SK-N-SH (cell line): ENCODE measurements at regions not wholly inside any gene's neighbourhood (a gene's known extent, or its start where the extent isn't known, plus 50 kb on each side); places are given as distances from the start of the nearest gene placed in this dataset.

Source experiments
- CTCF ChIA-PET: fragments of 300-600, 350-600 bp; formaldehyde crosslinking; extraction: SDS; loops from one replicate; lab custom pipeline; 2021; lab: Yijun Ruan, JAX
- POLR2A ChIA-PET: fragments of 350-600 bp; sonication (Branson Sonifier 250); formaldehyde crosslinking; extraction: SDS; loops from one replicate; lab custom pipeline; 2020; ENCODE audit warnings: antibody characterized with exemption, inconsistent platforms; lab: Yijun Ruan, JAX
- DNase-seq: peaks from one replicate; pipeline ENCODE4 v3.0.0; 2012
- H2AFZ ChIP-seq: fragments of 200-600 bp; sonication (generic); 2 replicates; pipeline ENCODE4 v1.8.1; 2016; ENCODE audit warnings: antibody characterized with exemption, mild to moderate bottlenecking, low read depth
- H3F3A ChIP-seq: fragments of 200-600 bp; sonication (generic); replicated peaks from 2 replicates; pipeline ENCODE3; 2016; ENCODE audit warnings: antibody characterized with exemption, mild to moderate bottlenecking; ENCODE audit not compliant: insufficient read depth
- H3K27ac ChIP-seq, 2 experiments: fragments of 200-500 bp in 1 of 2; fragments of 200-600 bp in 1 of 2; sonication (Bioruptor generic) in 1 of 2; sonication (generic), shearing (Covaris generic) in 1 of 2; 2 replicates each; pipeline versions ENCODE4 v1.5.1 to v1.6.1; 2014 to 2016; ENCODE audit warnings: low read depth in 2 of 2, inconsistent platforms in 1 of 2, low read length in 1 of 2, mild to moderate bottlenecking in 1 of 2, mixed read lengths in 1 of 2
- H3K27me3 ChIP-seq: fragments of 200-600 bp; sonication (generic), shearing (Covaris generic); 2 replicates; pipeline ENCODE4 v1.6.1; 2016; ENCODE audit warnings: mixed run types; ENCODE audit not compliant: insufficient read depth
- H3K36me3 ChIP-seq, 2 experiments: fragments of 200-500 bp in 1 of 2; fragments of 200-600 bp in 1 of 2; sonication (Bioruptor generic) in 1 of 2; sonication (generic) in 1 of 2; replicated peaks in 1 of 2; 2 replicates each; pipeline versions ENCODE3 to v1.5.1; 2014 to 2016; ENCODE audit warnings: low read length in 1 of 2, mild to moderate bottlenecking in 1 of 2; ENCODE audit not compliant: insufficient read depth in 2 of 2, control insufficient read depth in 1 of 2
- H3K4me1 ChIP-seq, 2 experiments: fragments of 200-500 bp in 1 of 2; fragments of 200-600 bp in 1 of 2; sonication (Bioruptor generic) in 1 of 2; sonication (generic), shearing (Covaris generic) in 1 of 2; 2 replicates each; pipeline versions ENCODE4 v1.5.1 to v1.6.1; 2014 to 2016; ENCODE audit warnings: low read depth in 1 of 2, low read length in 1 of 2, mixed run types in 1 of 2; ENCODE audit not compliant: insufficient read depth in 2 of 2, control insufficient read depth in 1 of 2
- H3K4me2 ChIP-seq: fragments of 200-600 bp; sonication (generic), shearing (Covaris generic); 2 replicates; pipeline ENCODE4 v1.6.1; 2017; ENCODE audit warnings: mixed run types
- H3K4me3 ChIP-seq, 2 experiments: fragments of 200-500 bp in 1 of 2; fragments of 200-600 bp in 1 of 2; sonication (Bioruptor generic) in 1 of 2; sonication (generic), shearing (Covaris generic) in 1 of 2; 2 replicates each; pipeline versions ENCODE4 v1.5.1 to v1.8.1; 2014 to 2016; ENCODE audit warnings: low read depth in 2 of 2, inconsistent platforms in 1 of 2, low read length in 1 of 2, mild to moderate bottlenecking in 1 of 2, mixed read lengths in 1 of 2, moderate library complexity in 1 of 2
- H3K79me2 ChIP-seq: fragments of 200-600 bp; sonication (generic); 2 replicates; pipeline ENCODE4 v1.8.1; 2017; ENCODE audit warnings: mild to moderate bottlenecking; ENCODE audit not compliant: insufficient read depth
- H3K9ac ChIP-seq: fragments of 200-600 bp; sonication (generic); 2 replicates; pipeline ENCODE4 v1.6.1; 2017; ENCODE audit warnings: mixed run types
- H3K9me2 ChIP-seq: fragments of 200-600 bp; sonication (generic); 2 replicates; pipeline ENCODE4 v1.6.1; 2017; ENCODE audit warnings: mixed run types
- H3K9me3 ChIP-seq: fragments of 200-600 bp; sonication (generic); 2 replicates; pipeline ENCODE4 v1.6.1; 2017; ENCODE audit warnings: mixed run types, mild to moderate bottlenecking, moderate library complexity
- H4K20me1 ChIP-seq: fragments of 200-600 bp; sonication (generic); 2 replicates; pipeline ENCODE4 v1.6.1; 2017; ENCODE audit warnings: mild to moderate bottlenecking, mixed run types; ENCODE audit not compliant: insufficient read depth
- ELF1 ChIP-seq: IDR thresholded peaks from 2 replicates; pipeline ENCODE4 v1.4.0; 2012
- EP300 ChIP-seq, 2 experiments: IDR thresholded peaks; 2 replicates each; pipeline versions ENCODE4 v1.4.0 to v1.6.1; 2012; ENCODE audit warnings: borderline replicate concordance in 1 of 2, low read depth in 1 of 2, low read length in 1 of 2
- EZH2phosphoT487 ChIP-seq: fragments of 200-600 bp; sonication (generic); IDR thresholded peaks from 2 replicates; pipeline ENCODE4 v1.6.1; 2017; ENCODE audit warnings: low read depth, mixed run types, mild to moderate bottlenecking, antibody characterized with exemption, moderate library complexity, borderline replicate concordance
- FOSL2 ChIP-seq: IDR thresholded peaks from 2 replicates; pipeline ENCODE4 v1.4.0; 2012; ENCODE audit warnings: low read depth, mild to moderate bottlenecking, moderate library complexity, borderline replicate concordance
- FOXJ3 ChIP-seq: sonication (generic); formaldehyde crosslinking; IDR thresholded peaks from 2 replicates; pipeline ENCODE4 v1.5.1; 2020; ENCODE audit warnings: mild to moderate bottlenecking, missing genetic modification reagents
- GABPA ChIP-seq: IDR thresholded peaks from 2 replicates; pipeline ENCODE4 v1.4.0; 2012; ENCODE audit warnings: low read depth, mild to moderate bottlenecking
- GATA2 ChIP-seq: sonication (generic); formaldehyde crosslinking; IDR thresholded peaks from 2 replicates; pipeline ENCODE4 v1.5.0; 2020; ENCODE audit warnings: mild to moderate bottlenecking, missing genetic modification reagents
- NFIC ChIP-seq: IDR thresholded peaks from 2 replicates; pipeline ENCODE4 v1.4.0; 2012; ENCODE audit warnings: borderline replicate concordance
- RAD21 ChIP-seq: IDR thresholded peaks from 2 replicates; pipeline ENCODE4 v1.6.1; 2012; ENCODE audit warnings: mild to moderate bottlenecking, low read length
- RFX5 ChIP-seq: IDR thresholded peaks from 2 replicates; pipeline ENCODE4 v1.6.1; 2012; ENCODE audit warnings: mild to moderate bottlenecking, improper control_type of control experiment, low read length
- TEAD4 ChIP-seq: IDR thresholded peaks from 2 replicates; pipeline ENCODE4 v1.4.0; 2012; ENCODE audit warnings: mild to moderate bottlenecking, borderline replicate concordance; ENCODE audit not compliant: insufficient read depth
- YY1 ChIP-seq: IDR thresholded peaks from 2 replicates; pipeline ENCODE4 v1.4.0; 2012; ENCODE audit warnings: low read depth, mild to moderate bottlenecking
- WGBS: methylation state at CpG from one replicate; pipeline ENCODE4 v1.1.6; 2017; ENCODE audit warnings: low lambda C conversion rate; 5-methylcytosine and 5-hydroxymethylcytosine counted together
- TF ChIP-seq, protein P1 (sequence below): IDR thresholded peaks from 2 replicates; pipeline ENCODE4 v1.4.0; 2012; ENCODE audit warnings: low read depth, borderline replicate concordance

DNA sequence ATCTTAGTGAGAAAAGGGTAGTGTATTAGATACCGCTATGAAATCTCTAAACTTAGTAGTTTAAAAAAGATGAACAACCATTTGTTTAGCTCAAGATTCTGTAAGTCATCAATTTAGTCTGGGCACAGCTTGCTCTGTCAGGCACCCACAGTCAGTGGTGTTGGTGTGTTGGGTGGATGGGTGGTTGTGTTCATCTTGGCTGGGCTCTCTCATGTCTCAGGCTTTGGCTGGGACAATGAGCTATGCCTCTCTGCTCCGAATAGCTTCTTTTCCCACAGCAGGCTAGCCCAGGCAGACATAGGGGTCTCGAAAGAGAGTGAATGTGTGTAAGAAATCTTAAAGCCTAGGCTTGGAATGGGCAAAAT lies 127.0 kb upstream of the GATB start:
- TF ChIP-seq GATA2 (CRISPR knock-in tag) (no peak), EP300 (IDR thresholded peaks at IDR 0.05; ENCODE audit: borderline replicate concordance in 1 of 2, low read depth in 1 of 2, low read length in 1 of 2) (no peak), TEAD4 (no peak), ELF1 (no peak), EZH2phosphoT487 (no peak), RFX5 (no peak), FOXJ3 (no peak), NFIC (no peak)
- TF ChIP-seq, protein P1, sequence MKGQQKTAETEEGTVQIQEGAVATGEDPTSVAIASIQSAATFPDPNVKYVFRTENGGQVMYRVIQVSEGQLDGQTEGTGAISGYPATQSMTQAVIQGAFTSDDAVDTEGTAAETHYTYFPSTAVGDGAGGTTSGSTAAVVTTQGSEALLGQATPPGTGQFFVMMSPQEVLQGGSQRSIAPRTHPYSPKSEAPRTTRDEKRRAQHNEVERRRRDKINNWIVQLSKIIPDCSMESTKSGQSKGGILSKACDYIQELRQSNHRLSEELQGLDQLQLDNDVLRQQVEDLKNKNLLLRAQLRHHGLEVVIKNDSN, result no peak
- H2AFZ ChIP-seq, result no peak overlapping the region
- POLR2A ChIA-PET, result no interaction called here

DNA sequence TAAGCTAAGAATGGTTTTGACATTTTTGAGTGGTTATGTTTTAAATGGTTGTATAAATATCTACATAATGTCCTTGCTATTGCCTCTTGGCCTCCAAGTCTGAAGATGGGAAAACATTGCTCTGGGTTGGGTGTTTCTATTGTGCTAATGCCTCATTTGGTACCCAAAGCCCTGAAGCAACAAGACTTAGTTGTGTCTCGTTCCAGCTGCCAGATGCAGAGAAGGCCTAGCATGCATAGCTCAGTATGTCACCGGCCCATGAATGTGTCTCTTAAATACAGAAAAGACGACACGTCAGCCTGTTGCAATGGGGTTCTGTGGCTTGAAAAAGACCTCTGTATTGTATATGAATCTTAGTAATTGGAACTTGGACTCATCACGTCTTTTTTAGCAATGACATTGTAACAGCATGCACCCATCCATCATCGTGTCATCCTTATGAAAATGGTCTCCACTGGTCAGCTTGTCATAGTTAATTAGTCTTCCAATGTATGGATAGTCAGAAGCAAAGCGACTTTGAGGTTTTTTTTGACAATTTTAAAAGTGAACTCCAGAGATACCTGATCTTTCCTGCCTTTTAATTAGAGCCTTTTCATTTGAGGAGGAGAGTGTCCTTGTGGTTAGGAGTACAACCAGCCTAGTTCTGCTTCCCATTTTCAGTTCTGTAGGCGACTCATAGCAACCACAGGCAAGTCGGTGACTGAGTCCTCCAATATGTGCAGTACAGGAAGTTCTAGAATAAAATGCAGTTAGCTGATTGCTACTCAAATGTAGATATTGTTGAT lies 126.4 kb upstream of the GATB start:
- Histone ChIP-seq H3F3A (no peaks in the 10 kb centered on the region), H3K36me3 (no peaks in the 10 kb centered on the region), H3K9me3 (no peaks in the 10 kb centered on the region), H3K4me2 (no peak overlapping the region), H3K27me3 (no peaks in the 10 kb centered on the region), H3K79me2 (no peaks in the 10 kb centered on the region), H4K20me1 (no peaks in the 10 kb centered on the region), H2AFZ (no peak overlapping the region), H3K9me2 (no peaks in the 10 kb centered on the region), H3K4me1 (no peaks in the 10 kb centered on the region), H3K27ac (no peak overlapping the region), H3K4me3 (no peak overlapping the region), H3K9ac (no peak overlapping the region)
- TF ChIP-seq GABPA (no peak), RAD21 (no peak), FOSL2 (0 out of 2 replicates have a peak, but pooled peaks have one; percentile 27)
- POLR2A ChIA-PET, result no interaction called here
- no peak for DNase-seq
- WGBS, result 51% methylated on average over 9 of the region's 9 CpGs
- CTCF ChIA-PET, result no interaction called here

More for the DNA sequence above, 127.0 kb upstream of the GATB start:
- no peaks in the 10 kb centered on the region for H3K27me3 ChIP-seq
- no peaks in the 10 kb centered on the region for H3K36me3 ChIP-seq
- H3K9me2 ChIP-seq, result no peaks in the 10 kb centered on the region
- H3F3A ChIP-seq, result no peaks in the 10 kb centered on the region
- CTCF ChIA-PET, result no interaction called here
- no peaks in the 10 kb centered on the region for H3K9me3 ChIP-seq
- H3K4me1 ChIP-seq, result no peaks in the 10 kb centered on the region
- no peak for DNase-seq
- no peak overlapping the region for H3K9ac ChIP-seq
- no peaks in the 10 kb centered on the region for H4K20me1 ChIP-seq
- H3K4me3 ChIP-seq, result no peak overlapping the region
- WGBS, result 38% methylated on average over 3 of the region's 3 CpGs
- H3K27ac ChIP-seq, result no peak overlapping the region
- no peak overlapping the region for H3K4me2 ChIP-seq
- no peaks in the 10 kb centered on the region for H3K79me2 ChIP-seq

DNA sequence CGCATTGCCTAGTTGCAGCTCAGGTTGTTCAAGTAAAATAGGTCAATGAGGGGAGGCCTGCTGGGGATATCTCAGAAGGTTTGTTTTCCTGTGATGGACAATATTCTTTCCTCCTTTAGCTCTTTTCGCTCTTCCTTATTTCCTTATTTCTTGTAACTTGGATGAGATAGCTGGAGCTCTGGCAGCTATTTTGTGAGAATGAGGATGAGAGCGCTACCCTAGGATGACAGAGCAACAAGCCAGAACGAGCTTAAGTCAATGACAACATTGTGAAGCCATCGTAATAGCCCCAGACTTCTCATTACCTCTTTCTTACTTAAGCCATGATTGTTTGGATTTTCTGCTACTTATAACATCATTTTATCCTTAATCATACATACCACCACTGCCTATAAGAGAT lies 124.3 kb upstream of the GATB start:
- Histone ChIP-seq H3K4me2 (no peak overlapping the region), H2AFZ (no peak overlapping the region), H3K36me3 (no peaks in the 10 kb centered on the region), H3K27ac (no peak overlapping the region), H3K9ac (no peak overlapping the region), H4K20me1 (no peaks in the 10 kb centered on the region), H3K9me2 (no peaks in the 10 kb centered on the region), H3F3A (no peaks in the 10 kb centered on the region), H3K9me3 (no peaks in the 10 kb centered on the region), H3K4me1 (no peaks in the 10 kb centered on the region), H3K27me3 (no peaks in the 10 kb centered on the region), H3K4me3 (no peak overlapping the region), H3K79me2 (no peaks in the 10 kb centered on the region)
- WGBS, result 48% methylated on average over 5 of the region's 5 CpGs
- no peak for TF ChIP-seq YY1
- no peak for DNase-seq
- ChIA-PET CTCF (no interaction called here), POLR2A (no interaction called here)
